SIG-M5 (cell line): ENCODE measurements at regions not wholly inside any gene's neighbourhood (a gene's known extent, or its start where the extent isn't known, plus 50 kb on each side); places are given as distances from the start of the nearest gene placed in this dataset.

Source experiments
- DNase-seq: peaks from one replicate; lab custom pipeline; 2025; lab: John Stamatoyannopoulos, UW

GRCh38 chr6:91521999-91522398 is 935.1 kb upstream of the MAP3K7 start:
- no peak for DNase-seq

GRCh38 chr6:91509711-91510110 is 922.8 kb upstream of the MAP3K7 start:
- DNase-seq = no peak

- no peak for DNase-seq
Measured at GRCh38 chr6:91509039-91509438, 922.2 kb upstream of the MAP3K7 start.

- DNase-seq = no peak
Measured at GRCh38 chr6:91506509-91506908, 919.6 kb upstream of the MAP3K7 start.

GRCh38 chr6:91505199-91505598 is 918.3 kb upstream of the MAP3K7 start:
- DNase-seq = no peak

- DNase-seq = no peak
Measured at GRCh38 chr6:91501930-91502329, 915.1 kb upstream of the MAP3K7 start.

GRCh38 chr6:91500689-91501303 is 913.9 kb upstream of the MAP3K7 start:
- DNase-seq = no peak

- no peak for DNase-seq
Measured at GRCh38 chr6:91498576-91498975, 911.7 kb upstream of the MAP3K7 start.

- DNase-seq = no peak
Measured at GRCh38 chr6:91497770-91498169, 910.9 kb upstream of the MAP3K7 start.

- DNase-seq = no peak
Measured at GRCh38 chr6:91490671-91491301, 903.9 kb upstream of the MAP3K7 start.

- DNase-seq = no peak
Measured at GRCh38 chr6:91487696-91488392, 901.0 kb upstream of the MAP3K7 start.

- no peak for DNase-seq
Measured at GRCh38 chr6:91486200-91486599, 899.3 kb upstream of the MAP3K7 start.

GRCh38 chr6:91485047-91485446 is 898.2 kb upstream of the MAP3K7 start:
- no peak for DNase-seq

GRCh38 chr6:91483415-91484105 is 896.7 kb upstream of the MAP3K7 start:
- no peak for DNase-seq

- no peak for DNase-seq
Measured at GRCh38 chr6:91482498-91482897, 895.6 kb upstream of the MAP3K7 start.

- DNase-seq = no peak
Measured at GRCh38 chr6:91480402-91480801, 893.5 kb upstream of the MAP3K7 start.

- no peak for DNase-seq
Measured at GRCh38 chr6:91477688-91478087, 890.8 kb upstream of the MAP3K7 start.

GRCh38 chr6:91476000-91476399 is 889.1 kb upstream of the MAP3K7 start:
- DNase-seq = no peak

- no peak for DNase-seq
Measured at GRCh38 chr6:91465393-91465792, 878.5 kb upstream of the MAP3K7 start.

- DNase-seq = no peak
Measured at GRCh38 chr6:91464718-91465117, 877.8 kb upstream of the MAP3K7 start.

- DNase-seq = no peak
Measured at GRCh38 chr6:91464201-91464600, 877.3 kb upstream of the MAP3K7 start.

- DNase-seq = no peak
Measured at GRCh38 chr6:91462241-91462640, 875.4 kb upstream of the MAP3K7 start.
